ENCODE measurements at regions not wholly inside any gene's neighbourhood (a gene's known extent, or its start where the extent isn't known, plus 50 kb on each side); places are given as distances from the start of the nearest gene placed in this dataset.

GRCh38 chrX:40406330-40406859, 174.4 kb upstream of the ATP6AP2 start:
- Histone ChIP-seq H3K27me3 (ENCODE audit: low read length) (no peaks in the 10 kb centered on the region), H3K4me3 (ENCODE audit: low read length) (no peak overlapping the region), H3K4me2 (ENCODE audit: low read depth, low read length, poor library complexity, severe bottlenecking) (no peak overlapping the region), H4K20me1 (ENCODE audit: insufficient read depth, low read depth, low read length) (no peaks in the 10 kb centered on the region), H2AFZ (ENCODE audit: low read length) (no peak overlapping the region), H3K79me2 (ENCODE audit: low read length) (no peaks in the 10 kb centered on the region), H3K9me2 (replicated peaks; ENCODE audit: insufficient read depth, low read length) (no peaks in the 10 kb centered on the region), H3K27ac (ENCODE audit: low read length) (no peak overlapping the region), H3K36me3 (ENCODE audit: insufficient read depth, low read length) (no peaks in the 10 kb centered on the region), H3K4me1 (ENCODE audit: low read length) (peaks cover 9% of the 10 kb centered on the region), H3K9me3 (ENCODE audit: low read length) (no peaks in the 10 kb centered on the region), H3K9ac (ENCODE audit: low read length) (no peak overlapping the region)
- DNase-seq, result peak; percentile 45

- no peak overlapping the region for H3K9ac ChIP-seq (ENCODE audit: low read length)
- H4K20me1 ChIP-seq (ENCODE audit: insufficient read depth, low read depth, low read length), result no peaks in the 10 kb centered on the region
- no peaks in the 10 kb centered on the region for H3K9me3 ChIP-seq (ENCODE audit: low read length)
- H3K4me2 ChIP-seq (ENCODE audit: low read depth, low read length, poor library complexity, severe bottlenecking), result no peak overlapping the region
- peaks cover 9% of the 10 kb centered on the region for H3K4me1 ChIP-seq (ENCODE audit: low read length)
- DNase-seq, result no peak
- no peaks in the 10 kb centered on the region for H3K27me3 ChIP-seq (ENCODE audit: low read length)
- no peak overlapping the region for H2AFZ ChIP-seq (ENCODE audit: low read length)
- H3K9me2 ChIP-seq (replicated peaks; ENCODE audit: insufficient read depth, low read length), result no peaks in the 10 kb centered on the region
- H3K79me2 ChIP-seq (ENCODE audit: low read length), result no peaks in the 10 kb centered on the region
- H3K36me3 ChIP-seq (ENCODE audit: insufficient read depth, low read length), result no peaks in the 10 kb centered on the region
- H3K27ac ChIP-seq (ENCODE audit: low read length), result no peak overlapping the region
- no peak overlapping the region for H3K4me3 ChIP-seq (ENCODE audit: low read length)
Measured at GRCh38 chrX:40405399-40405798, 175.4 kb upstream of the ATP6AP2 start.

- no peak overlapping the region for H3K27ac ChIP-seq (ENCODE audit: low read length)
Measured at GRCh38 chrX:40403757-40404156, 177.0 kb upstream of the ATP6AP2 start.

GRCh38 chrX:40402831-40403533, 177.8 kb upstream of the ATP6AP2 start:
- no peaks in the 10 kb centered on the region for H3K79me2 ChIP-seq (ENCODE audit: low read length)
- no peak overlapping the region for H3K4me2 ChIP-seq (ENCODE audit: low read depth, low read length, poor library complexity, severe bottlenecking)
- no peaks in the 10 kb centered on the region for H3K27me3 ChIP-seq (ENCODE audit: low read length)
- H3K36me3 ChIP-seq (ENCODE audit: insufficient read depth, low read length), result no peaks in the 10 kb centered on the region
- H2AFZ ChIP-seq (ENCODE audit: low read length), result no peak overlapping the region
- H3K9ac ChIP-seq (ENCODE audit: low read length), result no peak overlapping the region
- H3K9me3 ChIP-seq (ENCODE audit: low read length), result no peaks in the 10 kb centered on the region
- H4K20me1 ChIP-seq (ENCODE audit: insufficient read depth, low read depth, low read length), result no peaks in the 10 kb centered on the region
- DNase-seq, result no peak
- H3K9me2 ChIP-seq (replicated peaks; ENCODE audit: insufficient read depth, low read length), result no peaks in the 10 kb centered on the region
- H3K27ac ChIP-seq (ENCODE audit: low read length), result no peak overlapping the region
- peaks cover 9% of the 10 kb centered on the region for H3K4me1 ChIP-seq (ENCODE audit: low read length)
- H3K4me3 ChIP-seq (ENCODE audit: low read length), result no peak overlapping the region

More at GRCh38 chrX:40403757-40404156, 177.0 kb upstream of the ATP6AP2 start:
- H2AFZ ChIP-seq (ENCODE audit: low read length), result no peak overlapping the region
- H3K36me3 ChIP-seq (ENCODE audit: insufficient read depth, low read length), result no peaks in the 10 kb centered on the region
- no peaks in the 10 kb centered on the region for H3K9me3 ChIP-seq (ENCODE audit: low read length)
- no peak overlapping the region for H3K4me2 ChIP-seq (ENCODE audit: low read depth, low read length, poor library complexity, severe bottlenecking)
- H4K20me1 ChIP-seq (ENCODE audit: insufficient read depth, low read depth, low read length), result no peaks in the 10 kb centered on the region
- H3K4me3 ChIP-seq (ENCODE audit: low read length), result no peak overlapping the region
- no peak overlapping the region for H3K9ac ChIP-seq (ENCODE audit: low read length)
- no peak for DNase-seq
- H3K4me1 ChIP-seq (ENCODE audit: low read length), result peaks cover 9% of the 10 kb centered on the region
- no peaks in the 10 kb centered on the region for H3K9me2 ChIP-seq (replicated peaks; ENCODE audit: insufficient read depth, low read length)
- no peaks in the 10 kb centered on the region for H3K27me3 ChIP-seq (ENCODE audit: low read length)
- H3K79me2 ChIP-seq (ENCODE audit: low read length), result no peaks in the 10 kb centered on the region

- Histone ChIP-seq H4K20me1 (ENCODE audit: insufficient read depth, low read depth, low read length) (no peaks in the 10 kb centered on the region), H3K27me3 (ENCODE audit: low read length) (no peaks in the 10 kb centered on the region), H3K9me3 (ENCODE audit: low read length) (no peaks in the 10 kb centered on the region), H3K4me1 (ENCODE audit: low read length) (no peaks in the 10 kb centered on the region), H2AFZ (ENCODE audit: low read length) (no peak overlapping the region), H3K9ac (ENCODE audit: low read length) (no peak overlapping the region), H3K79me2 (ENCODE audit: low read length) (no peaks in the 10 kb centered on the region), H3K4me2 (ENCODE audit: low read depth, low read length, poor library complexity, severe bottlenecking) (no peak overlapping the region), H3K4me3 (ENCODE audit: low read length) (no peak overlapping the region), H3K27ac (ENCODE audit: low read length) (no peak overlapping the region), H3K9me2 (replicated peaks; ENCODE audit: insufficient read depth, low read length) (no peaks in the 10 kb centered on the region), H3K36me3 (ENCODE audit: insufficient read depth, low read length) (no peaks in the 10 kb centered on the region)
- no peak for DNase-seq
Measured at GRCh38 chrX:40395102-40395501, 185.7 kb upstream of the ATP6AP2 start.

GRCh38 chrX:40394302-40394701, 186.5 kb upstream of the ATP6AP2 start:
- H3K9ac ChIP-seq (ENCODE audit: low read length), result no peak overlapping the region
- no peaks in the 10 kb centered on the region for H3K9me2 ChIP-seq (replicated peaks; ENCODE audit: insufficient read depth, low read length)
- no peak overlapping the region for H3K4me2 ChIP-seq (ENCODE audit: low read depth, low read length, poor library complexity, severe bottlenecking)
- H3K4me3 ChIP-seq (ENCODE audit: low read length), result no peak overlapping the region
- H3K4me1 ChIP-seq (ENCODE audit: low read length), result no peaks in the 10 kb centered on the region
- no peaks in the 10 kb centered on the region for H4K20me1 ChIP-seq (ENCODE audit: insufficient read depth, low read depth, low read length)
- no peaks in the 10 kb centered on the region for H3K9me3 ChIP-seq (ENCODE audit: low read length)
- H3K79me2 ChIP-seq (ENCODE audit: low read length), result no peaks in the 10 kb centered on the region
- no peaks in the 10 kb centered on the region for H3K27me3 ChIP-seq (ENCODE audit: low read length)
- no peaks in the 10 kb centered on the region for H3K36me3 ChIP-seq (ENCODE audit: insufficient read depth, low read length)
- no peak overlapping the region for H3K27ac ChIP-seq (ENCODE audit: low read length)
- no peak overlapping the region for H2AFZ ChIP-seq (ENCODE audit: low read length)
- no peak for DNase-seq

- DNase-seq, result no peak
- H3K79me2 ChIP-seq (ENCODE audit: low read length), result no peaks in the 10 kb centered on the region
- no peaks in the 10 kb centered on the region for H3K27me3 ChIP-seq (ENCODE audit: low read length)
- H3K36me3 ChIP-seq (ENCODE audit: insufficient read depth, low read length), result no peaks in the 10 kb centered on the region
- no peak overlapping the region for H3K9ac ChIP-seq (ENCODE audit: low read length)
- H3K4me3 ChIP-seq (ENCODE audit: low read length), result no peak overlapping the region
- H3K9me3 ChIP-seq (ENCODE audit: low read length), result no peaks in the 10 kb centered on the region
- H3K27ac ChIP-seq (ENCODE audit: low read length), result no peak overlapping the region
- H3K4me1 ChIP-seq (ENCODE audit: low read length), result no peaks in the 10 kb centered on the region
- no peaks in the 10 kb centered on the region for H4K20me1 ChIP-seq (ENCODE audit: insufficient read depth, low read depth, low read length)
- no peak overlapping the region for H3K4me2 ChIP-seq (ENCODE audit: low read depth, low read length, poor library complexity, severe bottlenecking)
- H2AFZ ChIP-seq (ENCODE audit: low read length), result no peak overlapping the region
- H3K9me2 ChIP-seq (replicated peaks; ENCODE audit: insufficient read depth, low read length), result no peaks in the 10 kb centered on the region
Measured at GRCh38 chrX:40392599-40392998, 188.2 kb upstream of the ATP6AP2 start.

GRCh38 chrX:40391662-40392061, 189.1 kb upstream of the ATP6AP2 start:
- Histone ChIP-seq H2AFZ (ENCODE audit: low read length) (no peak overlapping the region), H3K4me3 (ENCODE audit: low read length) (no peak overlapping the region), H4K20me1 (ENCODE audit: insufficient read depth, low read depth, low read length) (no peaks in the 10 kb centered on the region), H3K9me3 (ENCODE audit: low read length) (no peaks in the 10 kb centered on the region), H3K36me3 (ENCODE audit: insufficient read depth, low read length) (no peaks in the 10 kb centered on the region), H3K79me2 (ENCODE audit: low read length) (no peaks in the 10 kb centered on the region), H3K27ac (ENCODE audit: low read length) (no peak overlapping the region), H3K9ac (ENCODE audit: low read length) (no peak overlapping the region), H3K9me2 (replicated peaks; ENCODE audit: insufficient read depth, low read length) (no peaks in the 10 kb centered on the region), H3K4me2 (ENCODE audit: low read depth, low read length, poor library complexity, severe bottlenecking) (no peak overlapping the region), H3K27me3 (ENCODE audit: low read length) (no peaks in the 10 kb centered on the region), H3K4me1 (ENCODE audit: low read length) (no peaks in the 10 kb centered on the region)
- peak; percentile 45 for DNase-seq

All from Karpas-422 (cell line).